Ovary (tissue), 3 donors: ENCODE measurements at regions not wholly inside any gene's neighbourhood (a gene's known extent, or its start where the extent isn't known, plus 50 kb on each side); places are given as distances from the start of the nearest gene placed in this dataset.

Experiments used
- CTCF ChIP-seq, 3 donors: fragments of 450-650 bp in 2 of 3; fragments of 200-600 bp in 1 of 3; IDR thresholded peaks; one replicate each; pipeline versions ENCODE4 v1.5.1 to v1.8.0; 2016 to 2022; ENCODE audit warnings: antibody characterized with exemption in 3 of 3, mild to moderate bottlenecking in 1 of 3
- EP300 ChIP-seq: sonication (generic); formaldehyde crosslinking; IDR thresholded peaks from one replicate; pipeline ENCODE4 v1.6.1; 2017; ENCODE audit warnings: antibody characterized with exemption
- POLR2A ChIP-seq: fragments of 450-650 bp; IDR thresholded peaks from one replicate; pipeline ENCODE4 v1.6.1; 2017; ENCODE audit warnings: antibody characterized with exemption, mild to moderate bottlenecking, moderate library complexity
- donor health status: DM: no; HTN: no; CAD: no.

- no peak for TF ChIP-seq POLR2A
- no peak for TF ChIP-seq CTCF (IDR thresholded peaks at IDR 0.05)
- TF ChIP-seq EP300: no peak
These were observed 112.7 kb downstream of the NFKBIZ start for GRCh38 chr3:101962055-101962454.
